Ovary (tissue), 7 donors: ENCODE measurements at regions not wholly inside any gene's neighbourhood (a gene's known extent, or its start where the extent isn't known, plus 50 kb on each side); places are given as distances from the start of the nearest gene placed in this dataset.

ENCODE experiments used
- DNase-seq, 5 donors: peaks; one replicate each; pipeline ENCODE4 v3.0.0-alpha.2; 2019 to 2020
- H3K27ac ChIP-seq, 2 donors: fragments of 200-600 bp; one replicate each; pipeline versions ENCODE4 v1.5.1 to v1.8.0; 2019 to 2022
- H3K27me3 ChIP-seq: fragments of 200-600 bp; one replicate; pipeline ENCODE4 v1.8.0; 2022
- H3K36me3 ChIP-seq: fragments of 200-600 bp; sonication (generic); one replicate; pipeline ENCODE4 v1.5.1; 2019
- H3K4me1 ChIP-seq: one replicate; pipeline ENCODE4 v1.8.1; 2013; ENCODE audit warnings: mild to moderate bottlenecking, moderate library complexity; ENCODE audit not compliant: insufficient read depth
- H3K4me3 ChIP-seq: fragments of 200-600 bp; sonication (generic); one replicate; pipeline ENCODE4 v1.5.1; 2017
- H3K9me3 ChIP-seq, 2 donors: fragments of 200-600 bp in 1 of 2; sonication (generic) in 1 of 2; one replicate each; pipeline versions ENCODE4 v1.5.1 to v1.8.1; 2013 to 2019; ENCODE audit warnings: mild to moderate bottlenecking in 1 of 2, moderate library complexity in 1 of 2
- EP300 ChIP-seq: sonication (generic); formaldehyde crosslinking; IDR thresholded peaks from one replicate; pipeline ENCODE4 v1.6.1; 2017; ENCODE audit warnings: antibody characterized with exemption
- POLR2A ChIP-seq: fragments of 450-650 bp; IDR thresholded peaks from one replicate; pipeline ENCODE4 v1.6.1; 2017; ENCODE audit warnings: antibody characterized with exemption, mild to moderate bottlenecking, moderate library complexity
- WGBS, 3 donors: extraction: QIAGEN DNeasy Blood & Tissue Kit in 1 of 3; methylation state at CpG; one replicate each; pipeline versions ENCODE4 v1.1.5 to v1.1.7; 2013 to 2017; 5-methylcytosine and 5-hydroxymethylcytosine counted together
- intact Hi-C, 4 donors: fragments of 100-400 bp; cut with DNase I; formaldehyde crosslinking; loops; one replicate each; pipeline versions ENCODE4 v1.11.0 to v1.15.1; 2022 to 2023
- TF ChIP-seq, protein P1 (sequence below), 3 donors: fragments of 450-650 bp in 2 of 3; fragments of 200-600 bp in 1 of 3; IDR thresholded peaks; one replicate each; pipeline versions ENCODE4 v1.5.1 to v1.8.0; 2016 to 2022; ENCODE audit warnings: antibody characterized with exemption in 3 of 3, mild to moderate bottlenecking in 1 of 3
- donor health status: DM: no; HTN: no; CAD: no; lungs with moderate emphysema.
- donor health status: DM: no; HTN: no; CAD: no.
- donor health status: Bipolar disorder and iron deficiency.
- donor health status: DM: no; HTN: no; CAD: no.
- donor health status: DM: yes; HTN: yes; CAD: no.

DNA sequence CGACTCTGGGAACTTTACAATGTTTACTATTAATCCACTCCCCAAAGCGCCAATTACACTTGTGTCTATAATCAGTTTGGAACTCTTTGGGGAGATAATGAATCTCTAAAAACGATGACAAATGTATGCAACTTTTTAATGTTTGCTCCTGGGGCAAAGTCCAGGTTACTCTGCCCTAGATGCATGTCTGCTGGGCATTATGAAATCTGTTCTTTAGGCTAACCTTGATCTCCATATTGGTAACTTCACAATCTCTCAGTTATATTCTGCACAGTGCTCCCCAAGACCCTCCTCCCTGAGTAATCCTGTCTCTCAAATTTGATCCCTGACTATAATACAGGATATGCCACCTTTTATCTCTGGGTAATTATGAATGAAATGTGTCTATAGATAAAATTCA, 152.2 kb upstream of the TRPM3 start:
- intact Hi-C loops, result loop anchor here in 1 of 4 donors (5.0 kb wide), 1 partner anchor 1819 kb away; no protein-coding TSS in a partner anchor

DNA sequence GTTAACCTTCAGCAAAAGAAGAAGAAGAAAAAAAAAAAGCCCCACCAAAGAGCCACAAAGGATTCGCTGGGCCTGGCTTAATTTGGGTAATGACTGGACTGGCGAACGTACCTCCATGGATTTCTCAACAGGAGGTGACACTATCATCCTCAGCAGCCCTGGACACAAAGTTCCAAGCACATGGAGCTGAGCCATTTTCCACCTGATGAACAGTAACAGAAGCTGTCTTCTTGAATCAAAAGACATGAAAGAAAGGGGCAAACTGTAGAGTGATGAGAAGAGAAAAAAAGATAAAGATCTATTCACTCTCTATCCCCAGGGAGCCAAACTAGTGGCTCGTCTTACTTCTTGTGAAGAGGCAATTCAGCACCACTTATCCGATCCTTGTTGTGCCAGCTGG, 150.2 kb upstream of the TRPM3 start:
- 84 to 90% (median 86%) methylated on average over 5 of the region's 5 CpGs for WGBS, 3 donors
- TF ChIP-seq POLR2A (no peak), EP300 (no peak)
- TF ChIP-seq, protein P1, sequence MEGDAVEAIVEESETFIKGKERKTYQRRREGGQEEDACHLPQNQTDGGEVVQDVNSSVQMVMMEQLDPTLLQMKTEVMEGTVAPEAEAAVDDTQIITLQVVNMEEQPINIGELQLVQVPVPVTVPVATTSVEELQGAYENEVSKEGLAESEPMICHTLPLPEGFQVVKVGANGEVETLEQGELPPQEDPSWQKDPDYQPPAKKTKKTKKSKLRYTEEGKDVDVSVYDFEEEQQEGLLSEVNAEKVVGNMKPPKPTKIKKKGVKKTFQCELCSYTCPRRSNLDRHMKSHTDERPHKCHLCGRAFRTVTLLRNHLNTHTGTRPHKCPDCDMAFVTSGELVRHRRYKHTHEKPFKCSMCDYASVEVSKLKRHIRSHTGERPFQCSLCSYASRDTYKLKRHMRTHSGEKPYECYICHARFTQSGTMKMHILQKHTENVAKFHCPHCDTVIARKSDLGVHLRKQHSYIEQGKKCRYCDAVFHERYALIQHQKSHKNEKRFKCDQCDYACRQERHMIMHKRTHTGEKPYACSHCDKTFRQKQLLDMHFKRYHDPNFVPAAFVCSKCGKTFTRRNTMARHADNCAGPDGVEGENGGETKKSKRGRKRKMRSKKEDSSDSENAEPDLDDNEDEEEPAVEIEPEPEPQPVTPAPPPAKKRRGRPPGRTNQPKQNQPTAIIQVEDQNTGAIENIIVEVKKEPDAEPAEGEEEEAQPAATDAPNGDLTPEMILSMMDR (IDR thresholded peaks at IDR 0.05), result no peak
- Histone ChIP-seq H3K27ac (no peak overlapping the region), H3K27me3 (no peaks in the 10 kb centered on the region), H3K9me3 (no peaks in the 10 kb centered on the region), H3K36me3 (no peaks in the 10 kb centered on the region), H3K4me3 (no peak overlapping the region), H3K4me1 (no peaks in the 10 kb centered on the region)
- DNase-seq, result no peak
- intact Hi-C loops, result loop anchor here in 1 of 4 donors (5.0 kb wide), 1 partner anchor 1821 kb away; no protein-coding TSS in a partner anchor

More for the DNA sequence above, 152.2 kb upstream of the TRPM3 start:
- Histone ChIP-seq H3K4me1 (no peaks in the 10 kb centered on the region), H3K4me3 (no peak overlapping the region), H3K9me3 (no peaks in the 10 kb centered on the region), H3K36me3 (no peaks in the 10 kb centered on the region), H3K27ac (no peak overlapping the region), H3K27me3 (no peaks in the 10 kb centered on the region)
- no peak for DNase-seq
- TF ChIP-seq, protein P1 (IDR thresholded peaks at IDR 0.05), result no peak
- no peak for TF ChIP-seq POLR2A
- TF ChIP-seq EP300, result no peak
- 70 to 75% (median 73%) methylated on average over 3 of the region's 3 CpGs for WGBS, 3 donors

DNA sequence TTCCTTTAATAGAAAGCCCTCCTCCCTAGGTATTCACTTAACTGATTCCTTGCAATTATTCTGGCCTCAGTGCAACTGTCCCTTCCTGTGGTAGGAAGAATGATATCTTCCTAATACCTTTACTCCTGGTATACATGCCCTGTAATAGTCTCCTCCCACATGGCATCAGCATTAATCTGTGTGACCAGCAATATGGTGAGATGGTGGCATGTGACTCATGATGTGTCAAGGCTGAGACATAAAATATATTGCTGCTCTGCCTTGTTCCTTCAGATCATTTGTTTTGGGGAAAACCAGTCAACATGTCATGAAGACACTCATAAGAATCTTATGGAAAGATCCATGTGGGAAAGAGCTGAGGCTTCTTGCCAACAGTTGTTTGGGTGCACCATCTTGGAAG, 149.1 kb upstream of the TRPM3 start:
- TF ChIP-seq, protein P1 (IDR thresholded peaks at IDR 0.05), result no peak
- TF ChIP-seq EP300 (no peak), POLR2A (no peak)
- H3K4me1 ChIP-seq, result no peaks in the 10 kb centered on the region
- intact Hi-C loops, result loop anchor here in 1 of 4 donors (5.0 kb wide), 1 partner anchor 1822 kb away; no protein-coding TSS in a partner anchor
- no peaks in the 10 kb centered on the region for H3K9me3 ChIP-seq
- H3K27ac ChIP-seq, result no peak overlapping the region
- H3K4me3 ChIP-seq, result no peak overlapping the region
- no peaks in the 10 kb centered on the region for H3K27me3 ChIP-seq
- DNase-seq, result no peak
- H3K36me3 ChIP-seq, result no peaks in the 10 kb centered on the region

DNA sequence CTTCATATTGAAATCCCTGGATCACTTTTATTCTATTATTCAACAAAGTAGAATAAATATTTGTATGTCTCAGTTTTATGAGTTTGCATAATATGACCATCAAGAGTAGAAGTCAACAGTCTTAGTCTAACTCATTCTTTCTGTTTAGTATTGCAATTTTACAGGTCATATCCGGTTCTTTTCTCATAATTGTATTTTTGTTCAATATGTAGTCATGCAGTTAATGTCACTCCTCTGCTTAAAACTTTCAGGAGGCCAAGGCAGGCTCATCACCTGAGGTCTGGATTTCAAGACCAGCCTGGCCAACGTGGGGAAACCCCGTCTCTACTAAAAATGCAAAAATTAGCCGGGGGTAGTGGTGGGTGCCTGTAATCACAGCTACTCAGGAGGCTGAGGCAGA, 148.4 kb upstream of the TRPM3 start:
- H3K36me3 ChIP-seq, result no peaks in the 10 kb centered on the region
- no peaks in the 10 kb centered on the region for H3K27me3 ChIP-seq
- no peaks in the 10 kb centered on the region for H3K4me1 ChIP-seq
- TF ChIP-seq, protein P1 (IDR thresholded peaks at IDR 0.05), result no peak
- TF ChIP-seq EP300 (no peak), POLR2A (no peak)
- H3K9me3 ChIP-seq, result no peaks in the 10 kb centered on the region
- intact Hi-C loops, result loop anchor here in 1 of 4 donors (5.0 kb wide), 1 partner anchor 1822 kb away; no protein-coding TSS in a partner anchor
- no peak overlapping the region for H3K27ac ChIP-seq
- no peak for DNase-seq
- H3K4me3 ChIP-seq, result no peak overlapping the region
- 83 to 95% (median 93%) methylated on average over 4 of the region's 4 CpGs for WGBS, 3 donors
